ENCODE measurements at regions not wholly inside any gene's neighbourhood (a gene's known extent, or its start where the extent isn't known, plus 50 kb on each side); places are given as distances from the start of the nearest gene placed in this dataset.

- TF ChIP-seq POLR2A (IDR thresholded peaks at IDR 0.05): no peak
- TF ChIP-seq CTCF (IDR thresholded peaks at IDR 0.05): no peak
Measured at GRCh38 chr4:25592736-25593135, 62.9 kb upstream of the SLC34A2 start.
